Mucosa of descending colon (tissue), 3 donors: ENCODE measurements at regions not wholly inside any gene's neighbourhood (a gene's known extent, or its start where the extent isn't known, plus 50 kb on each side); places are given as distances from the start of the nearest gene placed in this dataset.

Source experiments
- ATAC-seq: fragments of 200-7000 bp; cut with Tn5 transposase; one replicate; pipeline ENCODE4 v1.9.1; 2020; ENCODE audit warnings: mild to moderate bottlenecking, moderate library complexity
- DNase-seq, 3 donors: peaks; one replicate each; pipeline ENCODE4 v3.0.0-alpha.2; 2020
- H3K36me3 ChIP-seq: fragments of 200-600 bp; one replicate; pipeline ENCODE4 v1.8.0; 2021; ENCODE audit warnings: low read depth, mild to moderate bottlenecking
- H3K4me1 ChIP-seq: fragments of 200-600 bp; one replicate; pipeline ENCODE4 v1.8.0; 2021; ENCODE audit warnings: low read depth, mild to moderate bottlenecking
- H3K4me3 ChIP-seq: fragments of 200-600 bp; one replicate; pipeline ENCODE4 v1.8.0; 2021; ENCODE audit warnings: mild to moderate bottlenecking
- H3K9me3 ChIP-seq: fragments of 200-600 bp; one replicate; pipeline ENCODE4 v1.8.0; 2021; ENCODE audit warnings: mild to moderate bottlenecking
- intact Hi-C, 2 donors: fragments of 100-400 bp; cut with DNase I in 1 of 2; cut with micrococcal nuclease in 1 of 2; formaldehyde crosslinking; loops; one replicate each; pipeline versions ENCODE4 v1.11.0 to v1.11.1; 2022; cut with DNase I, micrococcal nuclease
- TF ChIP-seq, protein P1 (sequence below): fragments of 200-600 bp; IDR thresholded peaks from one replicate; pipeline ENCODE4 v1.8.0; 2022; ENCODE audit warnings: antibody characterized with exemption, mild to moderate bottlenecking
- donor health status: DM: no; HTN: no; CAD: no; lungs with moderate emphysema.
- donor health status: DM: no; HTN: no; CAD: no.
- donor health status: DM: no; HTN: yes; CAD: no.

DNA sequence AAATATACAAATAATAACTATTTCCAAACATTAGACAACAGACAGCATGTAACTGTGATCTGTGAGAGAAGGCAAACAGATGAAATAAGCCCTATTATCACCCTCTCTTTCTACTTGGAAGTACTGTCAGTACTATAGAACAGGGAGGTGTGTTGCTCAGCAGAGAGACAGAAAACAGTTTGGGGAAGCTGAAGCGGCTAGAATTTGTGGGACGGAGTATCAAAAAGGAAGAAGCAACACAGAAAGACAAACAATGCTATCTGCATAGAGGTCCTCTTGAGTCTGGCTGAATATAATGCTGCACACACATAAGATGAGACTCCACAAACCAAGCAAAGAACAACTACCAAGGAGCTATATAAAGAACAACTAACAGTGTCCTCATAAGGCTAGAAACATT lies 59.4 kb downstream of the ZZZ3 start:
- Histone ChIP-seq H3K36me3 (no peaks in the 10 kb centered on the region), H3K4me3 (no peak overlapping the region), H3K4me1 (peaks cover 3% of the 10 kb centered on the region), H3K9me3 (no peaks in the 10 kb centered on the region)
- no peak for ATAC-seq
- intact Hi-C loops, result no loop called here
- no peak for DNase-seq
- TF ChIP-seq, protein P1, sequence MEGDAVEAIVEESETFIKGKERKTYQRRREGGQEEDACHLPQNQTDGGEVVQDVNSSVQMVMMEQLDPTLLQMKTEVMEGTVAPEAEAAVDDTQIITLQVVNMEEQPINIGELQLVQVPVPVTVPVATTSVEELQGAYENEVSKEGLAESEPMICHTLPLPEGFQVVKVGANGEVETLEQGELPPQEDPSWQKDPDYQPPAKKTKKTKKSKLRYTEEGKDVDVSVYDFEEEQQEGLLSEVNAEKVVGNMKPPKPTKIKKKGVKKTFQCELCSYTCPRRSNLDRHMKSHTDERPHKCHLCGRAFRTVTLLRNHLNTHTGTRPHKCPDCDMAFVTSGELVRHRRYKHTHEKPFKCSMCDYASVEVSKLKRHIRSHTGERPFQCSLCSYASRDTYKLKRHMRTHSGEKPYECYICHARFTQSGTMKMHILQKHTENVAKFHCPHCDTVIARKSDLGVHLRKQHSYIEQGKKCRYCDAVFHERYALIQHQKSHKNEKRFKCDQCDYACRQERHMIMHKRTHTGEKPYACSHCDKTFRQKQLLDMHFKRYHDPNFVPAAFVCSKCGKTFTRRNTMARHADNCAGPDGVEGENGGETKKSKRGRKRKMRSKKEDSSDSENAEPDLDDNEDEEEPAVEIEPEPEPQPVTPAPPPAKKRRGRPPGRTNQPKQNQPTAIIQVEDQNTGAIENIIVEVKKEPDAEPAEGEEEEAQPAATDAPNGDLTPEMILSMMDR, result no peak

GRCh38 chr1:77620273-77620672 lies 62.2 kb downstream of the ZZZ3 start:
- TF ChIP-seq, protein P1, result no peak
- Histone ChIP-seq H3K36me3 (no peaks in the 10 kb centered on the region), H3K4me1 (peaks cover 3% of the 10 kb centered on the region), H3K4me3 (no peak overlapping the region), H3K9me3 (no peaks in the 10 kb centered on the region)
- no peak for DNase-seq
- intact Hi-C loops, result no loop called here
- peak; percentile 45 for ATAC-seq

- no peaks in the 10 kb centered on the region for H3K4me1 ChIP-seq
- intact Hi-C loops, result no loop called here
- no peaks in the 10 kb centered on the region for H3K36me3 ChIP-seq
- TF ChIP-seq, protein P1, result no peak
- DNase-seq (no peak), ATAC-seq (no peak)
- H3K9me3 ChIP-seq, result peaks cover 11% of the 10 kb centered on the region
- H3K4me3 ChIP-seq, result no peak overlapping the region
Observed at GRCh38 chr1:77614037-77614436, 68.4 kb downstream of the ZZZ3 start.
